Body of pancreas (tissue), 4 donors: ENCODE measurements at regions not wholly inside any gene's neighbourhood (a gene's known extent, or its start where the extent isn't known, plus 50 kb on each side); places are given as distances from the start of the nearest gene placed in this dataset.

ENCODE experiments used
- CTCF ChIP-seq, 7 experiments: fragments of 450-650 bp in 4 of 7; fragments of 200-600 bp in 3 of 7; sonication (generic) in 3 of 7; IDR thresholded peaks; one replicate each; pipeline ENCODE4 v1.5.1; 2016 to 2019; ENCODE audit warnings: antibody characterized with exemption in 7 of 7
- POLR2A ChIP-seq, 3 donors: fragments of 450-650 bp; IDR thresholded peaks; one replicate each; pipeline ENCODE4 v1.6.1; 2016; ENCODE audit warnings: antibody characterized with exemption in 3 of 3, mild to moderate bottlenecking in 2 of 3

- no peak for TF ChIP-seq CTCF (IDR thresholded peaks at IDR 0.05)
- no peak for TF ChIP-seq POLR2A (IDR thresholded peaks at IDR 0.05)
Observed at GRCh38 chr6:147103694-147104093, 100.5 kb upstream of the STXBP5 start.
